KMS-11 (cell line): ENCODE measurements at regions not wholly inside any gene's neighbourhood (a gene's known extent, or its start where the extent isn't known, plus 50 kb on each side); places are given as distances from the start of the nearest gene placed in this dataset.

Experiments
- H2AFZ ChIP-seq: fragments of 200-600 bp; sonication (generic); 2 replicates; pipeline ENCODE4 v1.6.1; 2016; ENCODE audit warnings: antibody characterized with exemption, mixed run types, low read depth
- H3K27ac ChIP-seq: fragments of 200-600 bp; sonication (generic); 2 replicates; pipeline ENCODE4 v1.6.1; 2016; ENCODE audit warnings: mild to moderate bottlenecking, mixed run types
- H3K27me3 ChIP-seq: fragments of 200-600 bp; sonication (generic); 2 replicates; pipeline ENCODE4 v1.6.1; 2017; ENCODE audit warnings: mild to moderate bottlenecking, low read depth, mixed run types, moderate library complexity; ENCODE audit not compliant: insufficient read depth
- H3K36me3 ChIP-seq: fragments of 200-600 bp; sonication (generic); 2 replicates; pipeline ENCODE4 v1.6.1; 2017; ENCODE audit warnings: mild to moderate bottlenecking, mixed run types; ENCODE audit not compliant: insufficient read depth
- H3K4me1 ChIP-seq: fragments of 200-600 bp; sonication (generic); 2 replicates; pipeline ENCODE4 v1.6.1; 2016; ENCODE audit warnings: mild to moderate bottlenecking, low read depth, mixed run types; ENCODE audit not compliant: poor library complexity, severe bottlenecking
- H3K4me2 ChIP-seq: fragments of 200-600 bp; sonication (generic); 2 replicates; pipeline ENCODE4 v1.7.0; 2016; ENCODE audit warnings: mild to moderate bottlenecking, mixed run types
- H3K4me3 ChIP-seq: fragments of 200-600 bp; sonication (generic); IDR thresholded peaks from 2 replicates; pipeline ENCODE4 v1.6.1; 2017; ENCODE audit warnings: low read depth, low read length, mixed read lengths; ENCODE audit not compliant: insufficient read depth
- H3K79me2 ChIP-seq: fragments of 200-600 bp; sonication (generic); 2 replicates; pipeline ENCODE4 v1.6.1; 2016; ENCODE audit warnings: low read depth, mixed run types; ENCODE audit not compliant: insufficient read depth
- H3K9ac ChIP-seq: fragments of 200-600 bp; sonication (generic); 2 replicates; pipeline ENCODE4 v1.6.1; 2016; ENCODE audit warnings: mild to moderate bottlenecking, mixed run types
- H4K20me1 ChIP-seq: fragments of 200-600 bp; sonication (generic); 2 replicates; pipeline ENCODE4 v1.6.1; 2016; ENCODE audit warnings: mild to moderate bottlenecking, mixed run types; ENCODE audit not compliant: insufficient read depth
- TF ChIP-seq, protein P1 (sequence below): fragments of 200-600 bp; sonication (generic); conservative IDR thresholded peaks from 2 replicates; pipeline ENCODE4 v1.6.1; 2017; ENCODE audit warnings: low read depth, mild to moderate bottlenecking, antibody characterized with exemption, low read length, moderate library complexity, mixed read lengths

DNA sequence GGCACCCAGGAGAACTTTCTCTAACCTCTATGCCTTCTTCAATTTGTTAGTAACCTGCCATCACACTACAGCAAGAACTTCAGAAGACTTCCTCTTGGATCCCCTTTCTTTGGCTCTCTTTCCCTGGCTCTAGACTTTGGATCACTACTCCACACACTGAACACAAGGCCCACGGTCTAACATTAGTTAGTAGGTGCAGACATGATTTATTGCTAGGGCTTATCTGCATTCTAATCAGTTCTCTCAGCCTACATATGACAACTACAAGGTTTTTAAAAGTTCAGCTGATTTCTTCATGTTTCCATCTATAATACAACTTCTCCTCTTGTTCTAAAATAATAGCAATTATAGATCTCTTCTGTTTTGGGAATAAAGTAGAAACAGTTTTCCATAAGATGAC lies 209.1 kb upstream of the ANXA10 start:
- TF ChIP-seq, protein P1, sequence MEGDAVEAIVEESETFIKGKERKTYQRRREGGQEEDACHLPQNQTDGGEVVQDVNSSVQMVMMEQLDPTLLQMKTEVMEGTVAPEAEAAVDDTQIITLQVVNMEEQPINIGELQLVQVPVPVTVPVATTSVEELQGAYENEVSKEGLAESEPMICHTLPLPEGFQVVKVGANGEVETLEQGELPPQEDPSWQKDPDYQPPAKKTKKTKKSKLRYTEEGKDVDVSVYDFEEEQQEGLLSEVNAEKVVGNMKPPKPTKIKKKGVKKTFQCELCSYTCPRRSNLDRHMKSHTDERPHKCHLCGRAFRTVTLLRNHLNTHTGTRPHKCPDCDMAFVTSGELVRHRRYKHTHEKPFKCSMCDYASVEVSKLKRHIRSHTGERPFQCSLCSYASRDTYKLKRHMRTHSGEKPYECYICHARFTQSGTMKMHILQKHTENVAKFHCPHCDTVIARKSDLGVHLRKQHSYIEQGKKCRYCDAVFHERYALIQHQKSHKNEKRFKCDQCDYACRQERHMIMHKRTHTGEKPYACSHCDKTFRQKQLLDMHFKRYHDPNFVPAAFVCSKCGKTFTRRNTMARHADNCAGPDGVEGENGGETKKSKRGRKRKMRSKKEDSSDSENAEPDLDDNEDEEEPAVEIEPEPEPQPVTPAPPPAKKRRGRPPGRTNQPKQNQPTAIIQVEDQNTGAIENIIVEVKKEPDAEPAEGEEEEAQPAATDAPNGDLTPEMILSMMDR, result no peak

DNA sequence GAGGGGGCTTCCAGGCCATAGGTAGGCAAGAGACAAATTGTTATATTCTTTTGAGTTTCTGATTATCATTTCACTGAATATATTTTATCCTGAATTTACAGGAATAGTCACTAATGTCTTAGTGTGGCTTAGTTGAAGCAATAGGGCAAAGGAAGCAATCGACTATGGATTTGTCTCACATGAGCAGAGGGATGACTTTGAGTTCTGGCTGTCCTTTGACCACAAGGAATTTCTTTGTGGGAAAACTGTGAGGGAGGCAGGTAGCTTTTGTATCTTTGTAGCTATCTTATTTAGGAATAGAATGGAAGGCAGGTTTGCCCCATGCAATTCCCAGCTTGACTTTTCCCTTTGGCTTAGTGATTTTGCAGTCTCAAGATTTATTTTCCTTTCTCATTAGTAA lies 207.3 kb upstream of the ANXA10 start:
- TF ChIP-seq, protein P1, result no peak
- H3K36me3 ChIP-seq, result no peaks in the 10 kb centered on the region
- H4K20me1 ChIP-seq, result no peaks in the 10 kb centered on the region
- no peaks in the 10 kb centered on the region for H3K4me1 ChIP-seq
- H3K4me3 ChIP-seq, result no peak overlapping the region
- H2AFZ ChIP-seq, result no peak overlapping the region
- H3K4me2 ChIP-seq, result no peak overlapping the region
- H3K9ac ChIP-seq, result no peak overlapping the region
- H3K79me2 ChIP-seq, result no peaks in the 10 kb centered on the region
- no peak overlapping the region for H3K27ac ChIP-seq
- H3K27me3 ChIP-seq, result no peaks in the 10 kb centered on the region

More for the DNA sequence above, 209.1 kb upstream of the ANXA10 start:
- Histone ChIP-seq H4K20me1 (no peaks in the 10 kb centered on the region), H3K4me2 (no peak overlapping the region), H3K27me3 (no peaks in the 10 kb centered on the region), H3K36me3 (no peaks in the 10 kb centered on the region), H2AFZ (no peak overlapping the region), H3K27ac (no peak overlapping the region), H3K4me1 (no peaks in the 10 kb centered on the region), H3K9ac (no peak overlapping the region), H3K79me2 (no peaks in the 10 kb centered on the region), H3K4me3 (no peak overlapping the region)

DNA sequence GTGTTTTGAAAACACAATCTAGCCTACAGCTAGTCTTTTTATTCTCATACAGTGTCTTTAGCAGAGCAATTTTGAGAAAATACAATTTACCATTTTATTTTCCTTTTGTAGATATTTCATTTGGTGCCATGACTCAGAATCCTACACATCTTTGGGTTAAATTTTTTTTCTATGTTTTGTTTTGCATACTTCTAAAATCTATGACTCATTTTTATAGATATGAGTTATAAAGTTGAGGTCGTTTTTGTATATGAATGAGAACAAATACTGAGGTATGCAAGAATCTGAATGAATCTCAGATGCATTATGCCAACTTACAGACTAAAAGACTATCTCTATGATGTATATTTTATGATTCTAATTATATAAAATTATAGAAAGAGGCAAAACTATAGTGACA lies 206.5 kb upstream of the ANXA10 start:
- H3K79me2 ChIP-seq, result no peaks in the 10 kb centered on the region
- no peak overlapping the region for H3K27ac ChIP-seq
- no peak overlapping the region for H2AFZ ChIP-seq
- H3K4me2 ChIP-seq, result no peak overlapping the region
- H3K36me3 ChIP-seq, result no peaks in the 10 kb centered on the region
- H3K4me1 ChIP-seq, result no peaks in the 10 kb centered on the region
- no peak overlapping the region for H3K9ac ChIP-seq
- H4K20me1 ChIP-seq, result no peaks in the 10 kb centered on the region
- no peak overlapping the region for H3K4me3 ChIP-seq
- TF ChIP-seq, protein P1, result no peak
- no peaks in the 10 kb centered on the region for H3K27me3 ChIP-seq

DNA sequence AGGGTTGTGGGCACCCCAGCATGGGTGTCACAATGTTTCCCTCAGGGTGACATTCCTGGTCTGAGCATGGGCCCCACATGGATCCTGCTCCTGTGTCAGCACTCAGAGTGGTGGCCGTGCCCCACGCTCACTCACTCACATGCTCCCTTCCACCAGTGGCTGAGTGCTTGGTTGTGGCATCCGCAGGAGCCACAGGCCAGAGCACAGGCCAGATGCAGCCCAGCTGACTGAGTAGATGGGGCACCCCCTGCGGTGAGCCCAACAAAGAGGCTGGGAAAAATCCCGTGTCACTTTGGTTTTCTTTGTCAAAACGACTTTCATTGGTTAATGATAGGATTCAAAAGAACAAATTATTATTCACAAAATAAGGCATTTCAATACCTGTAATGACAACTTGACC lies 204.6 kb upstream of the ANXA10 start:
- H3K79me2 ChIP-seq, result no peaks in the 10 kb centered on the region

More for the DNA sequence above, 204.6 kb upstream of the ANXA10 start:
- Histone ChIP-seq H3K27ac (no peak overlapping the region), H3K4me3 (no peak overlapping the region), H3K9ac (no peak overlapping the region), H4K20me1 (no peaks in the 10 kb centered on the region), H3K4me2 (no peak overlapping the region), H3K4me1 (no peaks in the 10 kb centered on the region), H2AFZ (no peak overlapping the region), H3K27me3 (no peaks in the 10 kb centered on the region), H3K36me3 (no peaks in the 10 kb centered on the region)
- TF ChIP-seq, protein P1, result no peak
